Suppressor macrophage treated with lipopolysaccharide for 4 hours (primary cell): ENCODE measurements at regions not wholly inside any gene's neighbourhood (a gene's known extent, or its start where the extent isn't known, plus 50 kb on each side); places are given as distances from the start of the nearest gene placed in this dataset.

Experiments used
- DNase-seq: peaks from one replicate; pipeline ENCODE4 v3.0.0-alpha.2; 2020

DNA sequence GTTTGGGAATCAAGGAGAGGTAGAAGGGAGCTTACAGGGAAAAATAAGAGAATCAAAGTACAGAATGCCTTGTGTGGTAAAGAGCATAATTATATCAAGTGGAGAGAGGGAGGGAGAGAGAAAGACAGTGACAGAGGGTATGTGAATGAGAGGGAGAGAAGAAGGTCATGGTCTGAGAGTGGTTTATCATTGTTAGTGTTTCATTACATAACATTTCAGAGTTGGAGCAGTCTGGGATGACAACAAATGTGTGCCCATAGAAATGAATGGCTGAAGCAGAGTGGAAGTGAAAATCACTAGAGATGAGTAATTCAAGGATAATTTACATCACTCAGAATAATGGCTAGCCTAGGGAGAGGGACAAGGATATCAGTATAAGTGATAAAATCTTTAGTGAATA is 799.2 kb downstream of the TLE1 start:
- DNase-seq = no peak

DNA sequence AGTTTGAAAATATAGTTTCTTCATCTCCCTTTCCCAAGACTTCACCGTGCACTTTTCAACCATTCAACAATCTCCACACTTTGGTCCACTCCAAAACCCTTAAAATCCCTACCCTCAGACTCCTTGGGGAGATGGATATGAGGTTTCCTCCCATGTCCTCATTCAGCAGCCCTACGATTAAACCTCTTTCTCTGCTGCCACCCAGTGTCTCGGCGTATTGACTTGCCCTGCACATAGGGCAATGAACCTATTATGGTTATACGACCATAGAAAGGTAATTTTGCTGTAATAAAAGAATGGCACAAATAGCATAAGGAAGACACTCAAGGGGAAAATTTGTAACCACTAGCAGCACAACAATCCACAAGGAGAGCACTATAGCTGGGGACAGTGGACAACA is 803.5 kb downstream of the TLE1 start:
- DNase-seq = no peak

DNA sequence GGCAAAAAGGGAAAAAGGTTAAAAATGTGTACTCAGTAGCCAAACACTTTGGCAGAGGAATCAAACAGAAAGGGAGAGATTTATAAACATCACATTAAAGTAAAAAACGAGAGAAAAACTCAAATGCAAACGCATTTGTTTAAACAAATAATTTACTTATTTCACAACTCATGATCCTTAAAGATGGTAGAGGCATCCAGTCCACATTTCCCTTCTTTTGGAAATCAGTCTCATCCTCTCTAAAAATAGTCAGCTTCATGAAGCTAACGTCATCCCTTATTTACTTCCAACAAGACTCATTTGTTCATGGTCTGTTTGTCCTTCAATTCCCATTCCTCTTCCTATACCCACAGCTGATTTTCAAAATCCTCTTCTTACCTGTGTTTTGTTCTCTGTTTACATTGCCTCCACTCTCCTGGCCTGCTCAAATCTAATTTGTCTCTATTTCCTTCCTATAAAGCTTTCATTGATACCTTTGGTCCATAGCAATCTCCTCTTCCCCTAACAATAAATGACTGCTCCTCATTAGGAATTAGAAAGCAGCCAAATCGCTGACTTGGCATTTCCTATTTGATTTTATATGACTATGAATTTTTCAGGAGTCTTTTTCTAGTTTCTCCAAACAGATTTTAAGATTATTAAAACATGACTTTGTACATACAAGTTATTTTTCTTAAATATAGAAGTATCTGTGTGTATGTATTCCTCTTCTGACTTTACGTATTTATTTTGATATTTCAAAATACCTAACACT is 805.3 kb downstream of the TLE1 start:
- no peak for DNase-seq

GRCh38 chr9:80883426-80883825 is 805.9 kb downstream of the TLE1 start:
- no peak for DNase-seq

- DNase-seq = no peak
These were observed 807.4 kb downstream of the TLE1 start for GRCh38 chr9:80881940-80882339.

DNA sequence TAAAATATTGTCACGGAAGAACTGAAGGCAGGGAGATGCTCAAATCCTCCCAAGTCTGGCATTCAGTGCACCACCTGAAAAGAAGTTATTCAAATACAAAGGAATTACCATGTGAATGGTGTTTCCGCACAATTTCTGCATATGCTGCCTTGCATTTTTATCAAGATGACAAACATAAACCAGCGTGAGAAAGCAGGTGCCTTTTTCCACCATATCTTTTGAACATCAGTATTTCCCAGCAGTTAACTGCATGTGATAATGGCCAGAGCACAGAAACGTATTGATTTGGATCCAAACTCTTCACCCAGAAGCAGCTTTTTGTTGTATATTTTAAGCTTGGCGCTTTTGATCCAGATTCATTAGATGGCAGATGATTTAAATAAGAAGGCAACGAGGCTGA is 808.0 kb downstream of the TLE1 start:
- no peak for DNase-seq

DNA sequence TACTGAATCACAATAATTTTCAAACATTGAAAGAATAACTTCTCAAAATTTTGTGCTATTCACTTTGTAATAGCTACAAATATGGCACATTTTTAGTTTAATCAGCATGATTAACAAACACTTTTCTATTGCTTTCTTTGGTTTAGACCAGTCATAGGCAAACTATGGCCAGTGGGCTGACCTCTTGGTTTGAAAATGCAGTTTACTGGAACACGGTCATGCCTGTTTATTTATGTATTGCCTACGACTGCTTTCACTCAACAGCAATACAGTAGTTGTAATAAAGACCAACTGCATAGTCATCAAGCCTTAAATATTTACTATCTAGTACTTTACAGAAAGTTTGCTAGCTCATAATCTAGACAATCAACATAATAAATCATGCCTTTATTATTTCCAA is 810.8 kb downstream of the TLE1 start:
- DNase-seq = no peak

GRCh38 chr9:80875947-80876346 is 813.4 kb downstream of the TLE1 start:
- no peak for DNase-seq

- DNase-seq = no peak
These were observed 815.1 kb downstream of the TLE1 start for GRCh38 chr9:80874276-80874675.

GRCh38 chr9:80873861-80874260 is 815.5 kb downstream of the TLE1 start:
- DNase-seq = no peak

- DNase-seq = no peak
These were observed 817.8 kb downstream of the TLE1 start for GRCh38 chr9:80871596-80871995.

DNA sequence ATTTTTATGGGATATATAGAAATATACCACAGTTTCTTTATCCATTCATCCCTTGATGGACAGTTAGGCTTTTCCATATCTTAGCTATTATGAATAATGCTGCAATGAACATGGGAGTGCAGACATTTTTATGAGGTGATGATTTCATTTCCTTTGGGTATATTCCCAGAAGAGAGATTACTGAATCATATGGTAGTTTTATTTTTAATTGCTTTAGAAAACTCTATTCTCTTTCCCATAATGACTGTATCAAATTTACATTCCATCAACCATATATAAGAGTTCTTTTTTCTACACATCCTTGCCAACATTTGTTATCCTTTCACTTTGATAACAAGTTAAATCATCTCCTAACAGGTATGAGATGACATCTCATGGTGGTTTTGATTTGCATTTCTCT is 821.6 kb downstream of the TLE1 start:
- no peak for DNase-seq

GRCh38 chr9:80866576-80867227 is 822.6 kb downstream of the TLE1 start:
- no peak for DNase-seq

GRCh38 chr9:80866121-80866520 is 823.2 kb downstream of the TLE1 start:
- no peak for DNase-seq

GRCh38 chr9:80843028-80843427 is 846.3 kb downstream of the TLE1 start:
- no peak for DNase-seq

- no peak for DNase-seq
These were observed 847.0 kb downstream of the TLE1 start for GRCh38 chr9:80842389-80842788.

DNA sequence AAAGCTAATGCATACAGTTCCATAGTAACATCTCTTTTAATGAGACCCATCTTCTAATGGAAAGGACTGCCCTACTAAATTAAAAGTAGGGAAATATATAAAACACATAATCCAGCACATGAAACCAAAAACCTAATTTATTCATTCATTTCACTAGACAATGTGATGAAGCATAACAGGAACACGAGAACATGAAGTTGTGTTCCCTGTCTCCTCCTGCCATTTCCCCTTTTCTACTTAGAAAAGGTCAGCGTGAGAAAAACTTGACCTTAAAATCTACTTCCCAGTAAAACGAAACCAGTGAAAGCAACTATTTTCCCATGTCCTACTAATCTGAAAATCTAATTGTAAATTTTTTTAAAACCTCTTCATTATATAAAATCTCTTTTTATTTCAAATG is 847.5 kb downstream of the TLE1 start:
- DNase-seq = peak; percentile 5

DNA sequence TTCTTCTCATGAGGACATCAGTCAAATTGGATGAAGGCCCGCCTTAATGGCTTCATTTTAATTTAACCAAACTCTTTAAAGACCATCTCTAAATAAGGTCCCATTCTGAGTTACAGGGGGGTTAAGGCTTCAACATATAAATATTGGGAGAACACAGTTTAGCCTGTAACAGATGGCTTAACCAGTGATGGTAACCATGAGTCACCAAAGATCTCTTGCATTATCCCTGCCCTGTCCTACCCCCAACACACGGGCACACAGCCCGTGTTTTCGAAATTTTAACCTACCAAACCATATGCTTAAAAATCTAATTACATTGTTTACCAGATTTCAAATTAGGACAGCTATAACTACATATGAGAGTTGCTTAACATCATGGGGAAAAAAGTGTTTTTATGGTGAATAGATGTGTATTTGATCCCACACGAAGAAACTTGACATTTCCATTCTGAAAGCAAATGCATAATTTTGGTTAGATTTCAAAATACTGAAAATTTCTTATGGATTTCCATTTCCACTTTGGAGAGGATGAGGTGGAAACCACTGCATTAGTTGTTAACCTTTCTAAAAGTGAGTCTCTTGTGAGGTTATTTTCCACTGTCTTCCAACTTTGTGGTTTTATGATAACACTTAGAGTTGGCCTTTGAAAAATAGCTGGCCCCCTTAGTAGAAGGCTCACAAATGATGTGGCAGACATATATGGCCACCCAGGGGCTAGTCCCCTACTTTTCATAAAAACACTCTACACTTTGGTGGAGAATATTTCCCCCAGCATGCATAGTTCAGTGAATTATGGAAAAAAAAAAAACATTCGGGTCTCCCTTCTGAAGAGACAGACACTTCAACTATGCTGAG is 849.3 kb downstream of the TLE1 start:
- no peak for DNase-seq

DNA sequence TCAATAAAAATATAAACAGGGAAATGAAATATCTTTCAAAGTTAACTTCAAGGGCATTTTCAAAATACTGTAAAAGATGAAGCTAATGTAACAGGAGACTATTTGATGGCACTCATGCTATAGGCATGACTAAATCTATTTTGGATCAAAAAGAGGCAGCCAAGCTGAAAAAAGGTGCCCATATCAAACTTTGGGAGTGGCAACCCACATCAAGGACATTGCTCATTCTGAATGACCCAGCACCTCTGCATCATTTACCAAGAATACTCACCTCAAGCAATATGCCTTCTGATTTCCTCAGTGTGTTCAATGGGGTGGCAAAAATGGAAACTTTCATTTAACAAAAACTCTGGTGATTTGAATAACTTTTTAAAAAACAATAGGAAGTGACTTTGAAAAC is 853.3 kb downstream of the TLE1 start:
- no peak for DNase-seq

DNA sequence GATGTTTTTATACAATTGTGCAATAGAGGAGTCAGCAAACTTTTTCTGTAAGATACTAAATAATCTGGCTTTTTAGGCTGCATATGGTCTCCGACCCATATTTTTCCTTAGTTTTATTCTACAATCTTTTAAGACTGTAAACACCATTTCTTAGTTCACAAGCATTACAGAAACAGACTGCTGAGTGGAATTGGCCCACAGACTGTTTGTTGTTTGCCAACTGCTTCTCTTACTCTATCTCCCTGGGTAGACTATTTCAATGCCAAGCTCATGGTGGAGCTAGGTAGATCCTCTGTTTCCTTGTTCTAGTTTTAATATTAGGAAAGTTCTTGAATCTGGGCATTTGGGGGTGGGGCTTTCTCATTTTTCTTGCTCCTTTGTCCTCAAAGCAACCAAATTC is 857.6 kb downstream of the TLE1 start:
- DNase-seq = no peak

DNA sequence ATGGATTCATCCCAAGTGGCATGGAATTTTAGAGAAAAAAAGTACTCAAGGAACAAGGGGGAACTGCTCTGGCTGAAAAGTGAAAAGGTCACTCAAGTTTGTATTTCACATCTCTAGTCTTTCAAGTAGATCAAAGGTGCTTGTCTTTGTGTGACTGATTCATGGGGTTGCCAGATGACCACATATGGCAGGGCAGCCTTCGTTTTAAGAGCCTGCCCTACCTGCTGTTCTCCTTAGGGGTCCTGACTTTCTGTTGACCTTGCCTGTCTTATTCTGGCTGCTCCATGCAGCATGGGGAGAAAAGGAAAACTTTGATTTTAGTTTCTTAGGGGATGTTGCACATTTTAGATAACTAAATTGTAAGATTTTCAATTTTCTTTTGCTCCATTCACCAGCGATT is 877.7 kb downstream of the TLE1 start:
- DNase-seq = no peak

DNA sequence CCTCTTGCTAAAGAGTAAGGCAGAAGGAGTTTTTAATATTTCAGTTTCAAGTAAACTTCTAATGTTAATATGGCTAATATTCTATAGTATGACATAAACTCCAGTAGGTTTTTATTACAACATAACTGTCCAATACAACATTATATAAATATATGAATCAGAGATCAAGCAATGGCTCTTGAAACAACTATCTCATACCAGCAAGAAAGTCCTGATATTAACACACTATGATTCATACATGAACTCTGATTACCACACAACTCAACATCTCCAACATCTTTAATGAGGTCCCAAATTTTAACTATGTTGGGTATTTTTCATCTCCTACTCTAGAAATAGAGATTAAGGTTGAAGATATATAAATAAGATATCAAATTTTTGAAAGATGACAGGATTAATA is 878.3 kb downstream of the TLE1 start:
- no peak for DNase-seq

DNA sequence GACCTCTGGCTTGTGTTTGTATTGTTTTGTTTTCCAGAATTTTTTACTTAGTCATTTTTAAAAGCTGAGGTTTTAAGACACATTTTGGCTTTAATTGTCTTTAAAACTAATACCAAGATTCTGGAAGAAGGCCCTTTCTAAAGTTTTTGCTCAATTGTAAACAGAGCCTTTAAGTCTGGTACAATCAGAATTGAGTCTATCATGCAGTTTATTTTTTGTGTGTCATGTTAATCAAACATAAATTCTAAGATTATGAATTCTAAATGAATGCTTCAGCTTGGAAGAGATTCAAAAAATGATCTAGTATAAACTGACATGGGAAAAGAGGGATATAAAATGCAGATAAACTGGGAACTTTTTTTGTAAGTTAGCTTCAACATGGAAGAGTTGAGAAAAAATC is 882.7 kb downstream of the TLE1 start:
- no peak for DNase-seq

DNA sequence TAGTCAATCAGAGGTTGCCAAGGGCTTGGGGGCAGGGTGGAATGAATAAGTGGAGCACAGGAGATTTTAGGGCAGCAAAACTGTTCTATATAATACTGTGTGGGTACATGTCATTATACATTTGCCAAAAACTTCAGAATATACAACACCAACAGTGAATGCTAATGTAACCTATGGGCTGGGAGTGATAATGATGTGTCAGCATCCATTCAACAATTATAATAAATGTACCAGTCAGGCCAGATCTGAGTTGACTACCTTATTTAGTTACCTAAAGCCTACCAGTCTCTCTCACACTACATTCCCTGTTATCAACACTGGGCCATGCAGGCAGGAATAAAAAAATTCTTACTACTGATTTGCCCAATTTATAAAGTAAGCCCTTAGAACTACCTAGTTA is 884.5 kb downstream of the TLE1 start:
- no peak for DNase-seq
